ENCODE measurements at regions not wholly inside any gene's neighbourhood (a gene's known extent, or its start where the extent isn't known, plus 50 kb on each side); places are given as distances from the start of the nearest gene placed in this dataset.

GRCh38 chr2:242029422-242030225 is 160.1 kb downstream of the RTP5 start:
- H3K79me2 ChIP-seq (ENCODE audit: insufficient read depth, low read depth) = no peaks in the 10 kb centered on the region
- no peak overlapping the region for H3K4me2 ChIP-seq
- H3K27ac ChIP-seq = no peak overlapping the region
- no peaks in the 10 kb centered on the region for H4K20me1 ChIP-seq (ENCODE audit: insufficient read depth)
- peaks cover 55% of the 10 kb centered on the region for H3K27me3 ChIP-seq (ENCODE audit: insufficient read depth, low read depth)
- no peak for TF ChIP-seq CTCF (conservative IDR thresholded peaks at IDR 0.05; ENCODE audit: low read depth, low read length)
- H3K4me3 ChIP-seq (IDR thresholded peaks at IDR 0.05; ENCODE audit: insufficient read depth, low read depth, low read length) = no peak overlapping the region
- H3K36me3 ChIP-seq (ENCODE audit: insufficient read depth) = no peaks in the 10 kb centered on the region
- H3K4me1 ChIP-seq (ENCODE audit: low read depth, poor library complexity, severe bottlenecking) = no peaks in the 10 kb centered on the region
- no peak overlapping the region for H2AFZ ChIP-seq (ENCODE audit: low read depth)
- H3K9ac ChIP-seq = no peak overlapping the region

GRCh38 chr2:242030226-242030575 is 160.7 kb downstream of the RTP5 start:
- H3K79me2 ChIP-seq (ENCODE audit: insufficient read depth, low read depth) = no peaks in the 10 kb centered on the region
- no peaks in the 10 kb centered on the region for H3K4me1 ChIP-seq (ENCODE audit: low read depth, poor library complexity, severe bottlenecking)
- H2AFZ ChIP-seq (ENCODE audit: low read depth) = no peak overlapping the region
- no peak for TF ChIP-seq CTCF (conservative IDR thresholded peaks at IDR 0.05; ENCODE audit: low read depth, low read length)
- H3K36me3 ChIP-seq (ENCODE audit: insufficient read depth) = no peaks in the 10 kb centered on the region
- H3K4me3 ChIP-seq (IDR thresholded peaks at IDR 0.05; ENCODE audit: insufficient read depth, low read depth, low read length) = no peak overlapping the region
- no peak overlapping the region for H3K27ac ChIP-seq
- peaks cover 60% of the 10 kb centered on the region for H3K27me3 ChIP-seq (ENCODE audit: insufficient read depth, low read depth)
- H3K4me2 ChIP-seq = no peak overlapping the region
- no peaks in the 10 kb centered on the region for H4K20me1 ChIP-seq (ENCODE audit: insufficient read depth)
- no peak overlapping the region for H3K9ac ChIP-seq

- Histone ChIP-seq H3K4me1 (ENCODE audit: low read depth, poor library complexity, severe bottlenecking) (no peaks in the 10 kb centered on the region), H3K27ac (no peak overlapping the region), H3K36me3 (ENCODE audit: insufficient read depth) (no peaks in the 10 kb centered on the region), H3K9ac (no peak overlapping the region), H3K79me2 (ENCODE audit: insufficient read depth, low read depth) (no peaks in the 10 kb centered on the region), H3K4me3 (IDR thresholded peaks at IDR 0.05; ENCODE audit: insufficient read depth, low read depth, low read length) (no peak overlapping the region), H3K27me3 (ENCODE audit: insufficient read depth, low read depth) (peaks cover 58% of the 10 kb centered on the region), H3K4me2 (no peak overlapping the region), H2AFZ (ENCODE audit: low read depth) (no peak overlapping the region), H4K20me1 (ENCODE audit: insufficient read depth) (no peaks in the 10 kb centered on the region)
- TF ChIP-seq CTCF (conservative IDR thresholded peaks at IDR 0.05; ENCODE audit: low read depth, low read length) = no peak
Observed at GRCh38 chr2:242030858-242031257, 161.3 kb downstream of the RTP5 start.

GRCh38 chr2:242031481-242032019 is 162.0 kb downstream of the RTP5 start:
- Histone ChIP-seq H3K27me3 (ENCODE audit: insufficient read depth, low read depth) (peaks cover 53% of the 10 kb centered on the region), H3K27ac (no peak overlapping the region), H3K4me2 (no peak overlapping the region), H3K4me3 (IDR thresholded peaks at IDR 0.05; ENCODE audit: insufficient read depth, low read depth, low read length) (no peak overlapping the region), H2AFZ (ENCODE audit: low read depth) (no peak overlapping the region), H4K20me1 (ENCODE audit: insufficient read depth) (no peaks in the 10 kb centered on the region), H3K4me1 (ENCODE audit: low read depth, poor library complexity, severe bottlenecking) (no peaks in the 10 kb centered on the region), H3K36me3 (ENCODE audit: insufficient read depth) (no peaks in the 10 kb centered on the region), H3K79me2 (ENCODE audit: insufficient read depth, low read depth) (no peaks in the 10 kb centered on the region), H3K9ac (no peak overlapping the region)
- no peak for TF ChIP-seq CTCF (conservative IDR thresholded peaks at IDR 0.05; ENCODE audit: low read depth, low read length)
